ENCODE measurements at regions not wholly inside any gene's neighbourhood (a gene's known extent, or its start where the extent isn't known, plus 50 kb on each side); places are given as distances from the start of the nearest gene placed in this dataset.

DNA sequence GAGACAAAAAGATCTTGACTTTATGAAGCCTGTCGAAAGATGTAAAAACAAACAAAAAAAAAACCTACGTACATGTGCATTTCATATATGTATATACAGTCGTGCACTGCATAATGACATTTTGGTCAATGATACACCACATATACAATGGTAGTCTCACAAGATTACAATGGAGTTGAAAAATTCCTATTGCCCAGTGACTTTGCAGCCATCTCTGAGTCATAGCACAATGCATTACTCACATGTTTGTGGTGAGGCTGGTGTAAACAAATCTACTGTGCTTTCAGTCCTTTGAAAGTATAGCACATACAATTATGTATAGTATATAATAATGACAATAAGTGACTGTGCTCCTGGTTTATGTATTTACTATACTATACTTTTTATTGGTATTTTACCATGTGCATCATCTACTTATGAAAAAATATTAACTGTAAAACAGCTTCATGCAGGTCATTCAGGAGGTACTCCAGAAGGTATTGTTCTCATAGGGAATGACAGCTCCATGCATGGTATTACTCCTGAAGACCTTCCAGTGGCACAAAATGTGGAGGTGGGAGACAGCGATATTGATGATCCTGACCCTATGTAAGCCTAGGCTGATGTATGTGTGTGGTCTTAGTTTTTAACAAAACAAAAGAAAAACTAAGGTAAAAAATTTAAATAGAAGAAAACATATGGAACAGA lies 73.7 kb upstream of the FST start:
- no peak for TF ChIP-seq CTCF (IDR thresholded peaks at IDR 0.05)
- no peak for TF ChIP-seq POLR2A (IDR thresholded peaks at IDR 0.05)

All from heart left ventricle (tissue), 13 donors.